IPS-NIHi7 (cell line): ENCODE measurements at regions not wholly inside any gene's neighbourhood (a gene's known extent, or its start where the extent isn't known, plus 50 kb on each side); places are given as distances from the start of the nearest gene placed in this dataset.
"Not testable (repeated sequence)": the region's sequence is repeated elsewhere in the genome, so short reads cannot be mapped to it uniquely, and the experiment has no call there.

Experiments
- DNase-seq: peaks from one replicate; pipeline ENCODE4 v3.0.0; 2012; ENCODE audit warnings: mixed read lengths; ENCODE audit errors: extremely low spot score

DNA sequence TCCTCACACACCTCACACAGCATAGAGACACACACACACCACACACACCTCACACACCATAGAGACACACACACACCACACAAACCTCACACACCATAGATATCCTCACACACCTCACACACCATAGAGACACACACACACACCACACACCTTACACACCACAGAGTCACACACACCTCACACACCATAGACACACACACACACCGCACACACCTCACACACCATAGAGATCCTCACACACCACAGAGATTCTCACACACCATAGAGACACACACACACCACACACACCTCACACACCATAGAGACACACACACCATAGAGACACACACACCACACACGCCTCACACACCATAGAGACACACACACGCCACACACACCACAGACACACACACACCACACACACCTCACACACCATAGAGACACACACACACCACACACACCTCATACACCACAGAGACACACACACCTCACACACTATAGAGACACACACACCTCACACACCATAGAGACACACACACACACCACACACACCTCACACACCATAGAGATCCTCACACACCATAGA lies 270.6 kb downstream of the CYRIA start:
- no peak for DNase-seq

DNA sequence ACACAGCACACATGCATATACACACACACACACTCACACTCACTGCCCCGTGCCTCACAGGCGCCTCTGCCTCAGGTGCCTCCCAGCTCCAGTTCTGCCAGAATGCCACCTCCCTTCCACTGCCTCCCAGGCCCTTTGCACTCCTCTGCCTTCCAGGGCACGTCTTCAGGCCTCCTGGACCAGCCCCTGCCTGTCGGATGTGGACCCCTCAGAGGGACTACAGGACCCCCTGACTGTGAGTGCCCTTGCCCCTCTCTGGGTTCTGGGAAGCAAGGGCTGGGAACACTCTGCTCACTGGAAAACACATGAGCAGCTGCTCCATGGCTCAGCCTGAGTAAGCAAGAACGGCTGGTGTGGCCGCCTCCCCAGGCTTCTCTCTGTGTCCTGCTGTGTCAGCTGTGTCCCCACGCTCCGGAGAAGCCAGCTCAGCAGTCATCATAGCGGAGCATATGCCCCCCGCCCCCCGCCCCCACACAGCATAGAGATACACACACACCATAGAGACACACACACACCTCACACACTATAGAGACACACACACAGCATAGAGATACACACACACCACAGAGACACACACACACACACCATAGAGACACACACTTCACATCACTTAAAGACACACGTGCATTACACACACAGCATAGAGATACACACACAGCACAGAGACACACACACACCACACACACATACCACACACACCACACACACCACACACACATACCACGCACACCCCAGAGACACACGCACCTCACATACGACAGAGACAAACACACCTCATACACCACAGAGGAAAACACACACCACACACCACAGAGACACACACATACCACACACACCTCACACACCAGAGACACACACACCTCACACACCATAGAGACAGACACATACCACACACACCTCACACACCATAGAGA lies 271.3 kb downstream of the CYRIA start:
- DNase-seq = no peak

DNA sequence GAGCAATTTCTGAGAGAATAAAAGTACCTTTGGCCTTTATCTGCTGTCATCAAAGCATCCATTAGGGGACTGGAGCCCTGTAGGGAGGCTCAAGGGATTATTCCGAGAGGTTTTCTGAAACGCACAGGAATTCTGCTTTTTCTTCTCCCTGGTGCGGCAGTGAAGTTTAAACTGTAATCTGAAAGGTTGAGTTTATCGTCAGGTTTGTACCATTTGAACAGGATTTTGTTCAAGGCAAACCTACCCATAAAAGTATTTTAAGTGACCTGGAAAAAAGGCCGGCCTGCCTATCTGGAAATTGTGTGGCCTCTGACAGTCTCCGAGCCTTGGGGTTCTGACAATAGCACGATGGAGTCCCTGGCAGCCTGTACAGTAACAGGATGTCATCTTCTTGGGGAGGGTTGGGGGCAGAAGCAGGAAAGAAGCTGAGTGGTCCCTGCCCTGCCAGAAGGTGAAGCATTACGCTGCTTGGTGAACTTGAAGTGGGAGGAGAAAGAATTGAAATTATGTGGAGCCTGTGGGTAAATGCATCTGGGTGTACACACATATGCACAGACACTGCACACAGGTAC lies 272.0 kb downstream of the CYRIA start:
- DNase-seq = no peak

DNA sequence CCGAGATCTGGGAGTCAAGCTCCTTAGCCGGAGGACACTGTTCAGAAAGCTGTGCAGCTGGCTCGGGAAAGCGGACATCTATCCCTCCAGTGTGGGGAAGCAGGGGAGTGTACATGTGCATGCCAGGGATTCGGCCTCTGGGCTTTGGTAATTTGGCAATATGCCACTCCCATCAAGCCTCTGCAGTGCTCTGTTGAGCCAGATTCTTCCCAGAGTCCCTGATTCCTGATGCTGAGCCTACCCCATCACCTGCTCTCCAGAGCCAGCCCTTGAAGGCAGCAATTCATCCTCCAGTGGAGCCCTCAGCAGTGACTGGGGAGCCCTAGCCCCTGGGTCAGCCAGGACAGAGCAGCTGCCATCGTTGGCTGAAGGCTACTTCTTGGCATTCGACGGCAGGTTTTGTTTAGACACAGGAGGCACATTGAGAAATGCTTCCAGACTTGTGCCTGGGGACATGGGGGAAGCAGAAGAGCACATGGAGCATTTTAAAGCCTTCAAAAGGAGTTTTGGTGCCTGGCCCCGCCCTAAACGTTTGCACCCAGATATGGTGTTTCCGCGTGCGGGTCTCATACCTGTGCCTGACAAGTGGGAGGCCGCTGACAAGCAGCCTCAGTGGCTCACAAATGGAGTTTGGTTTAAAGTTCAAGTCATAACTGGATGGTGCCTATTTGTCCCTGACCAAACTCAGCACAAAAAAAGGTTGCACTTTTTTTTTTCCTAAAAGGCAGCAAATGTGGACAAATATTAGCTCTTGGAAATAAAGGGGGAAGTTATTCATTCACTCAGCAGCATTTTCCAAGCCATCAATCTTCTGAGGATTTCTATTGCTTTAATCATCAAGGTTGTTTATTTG lies 272.8 kb downstream of the CYRIA start:
- no peak for DNase-seq

DNA sequence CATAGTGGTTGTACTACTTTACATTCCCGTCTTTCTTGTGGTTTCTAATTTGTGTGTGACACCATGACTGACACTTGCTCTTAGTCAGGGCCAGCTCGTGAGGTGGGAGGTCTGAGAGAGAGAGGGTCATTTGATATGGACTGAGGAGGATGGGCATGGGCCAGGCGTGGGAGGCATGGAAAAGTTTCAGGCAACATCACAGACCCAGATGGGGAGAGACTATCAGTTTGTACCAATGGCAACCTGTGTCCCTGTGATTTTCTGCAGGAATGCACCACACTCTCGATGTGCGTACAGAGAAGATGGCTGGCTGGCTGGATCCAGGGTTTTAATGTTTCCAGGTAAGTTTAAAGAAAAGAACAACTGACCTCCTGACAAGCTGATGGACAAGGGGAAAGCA lies 273.6 kb downstream of the CYRIA start:
- DNase-seq = no peak

DNA sequence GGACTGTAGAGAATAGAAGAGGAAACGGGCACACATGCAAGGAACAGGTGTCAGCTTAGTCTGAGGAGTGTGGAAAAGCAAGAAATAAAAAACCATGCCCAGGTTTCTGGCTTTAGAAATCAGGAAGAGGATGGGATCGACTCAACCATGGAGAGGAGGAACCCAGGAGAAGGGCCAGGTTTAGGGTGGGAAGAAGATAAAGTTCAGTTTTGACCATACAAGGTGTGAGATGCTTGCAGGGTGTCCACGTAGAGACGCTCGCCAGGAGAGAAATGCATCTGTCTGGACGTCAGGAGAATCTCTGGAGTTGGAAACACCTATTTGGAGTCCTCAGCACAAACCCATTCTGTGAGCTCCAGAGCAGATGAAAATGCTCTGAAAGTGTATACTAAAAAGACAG lies 275.1 kb downstream of the CYRIA start:
- DNase-seq = no peak

DNA sequence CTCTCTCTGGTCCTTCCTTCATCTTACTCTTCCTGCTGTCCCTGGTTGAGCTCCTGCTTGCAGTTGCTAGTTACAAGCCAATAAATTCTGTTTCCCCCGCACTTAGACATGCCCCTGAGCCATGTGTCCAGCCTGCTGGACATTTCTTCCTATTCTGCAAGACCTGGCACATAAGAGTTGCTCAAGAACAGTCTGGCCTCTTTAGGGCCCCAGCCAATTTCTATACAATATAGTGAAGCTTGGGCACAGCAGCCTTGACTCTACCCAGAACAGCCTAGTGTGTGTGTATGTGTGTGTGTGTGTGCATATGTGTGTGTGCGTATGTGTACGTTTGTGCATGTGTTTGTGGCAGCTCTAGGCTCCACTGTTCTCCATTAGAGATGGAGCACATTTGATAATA lies 276.0 kb downstream of the CYRIA start:
- DNase-seq = no peak

DNA sequence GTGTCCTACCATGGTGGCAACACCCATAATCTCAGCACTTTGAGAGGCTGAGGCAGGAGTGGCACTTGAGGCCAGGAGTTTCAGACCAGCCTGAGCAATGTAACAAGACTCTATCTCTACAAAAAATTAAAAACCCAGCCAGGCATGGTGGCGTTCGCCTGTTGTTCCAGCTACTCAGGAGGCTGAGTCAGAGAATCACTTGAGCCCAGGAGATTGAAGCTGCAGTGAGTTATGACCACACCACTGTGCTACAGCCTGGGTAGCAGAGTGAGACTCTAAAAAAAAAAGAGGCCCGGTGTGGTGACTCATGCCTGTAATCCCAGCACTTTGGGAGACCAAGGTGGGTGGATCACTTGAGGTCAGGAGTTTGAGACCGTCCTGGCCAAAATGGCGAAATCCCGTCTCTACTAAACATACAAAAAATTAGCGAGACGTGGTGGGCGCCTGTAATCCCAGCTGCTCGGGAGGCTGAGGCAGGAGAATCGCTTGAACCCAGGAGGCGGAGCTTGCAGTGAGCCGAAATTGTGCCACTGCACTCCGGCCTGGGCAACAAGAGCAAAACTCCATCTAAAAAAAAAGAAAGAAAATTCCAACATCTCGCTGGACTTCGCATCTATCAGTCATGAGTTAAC lies 277.3 kb downstream of the CYRIA start:
- not testable (repeated sequence) for DNase-seq

DNA sequence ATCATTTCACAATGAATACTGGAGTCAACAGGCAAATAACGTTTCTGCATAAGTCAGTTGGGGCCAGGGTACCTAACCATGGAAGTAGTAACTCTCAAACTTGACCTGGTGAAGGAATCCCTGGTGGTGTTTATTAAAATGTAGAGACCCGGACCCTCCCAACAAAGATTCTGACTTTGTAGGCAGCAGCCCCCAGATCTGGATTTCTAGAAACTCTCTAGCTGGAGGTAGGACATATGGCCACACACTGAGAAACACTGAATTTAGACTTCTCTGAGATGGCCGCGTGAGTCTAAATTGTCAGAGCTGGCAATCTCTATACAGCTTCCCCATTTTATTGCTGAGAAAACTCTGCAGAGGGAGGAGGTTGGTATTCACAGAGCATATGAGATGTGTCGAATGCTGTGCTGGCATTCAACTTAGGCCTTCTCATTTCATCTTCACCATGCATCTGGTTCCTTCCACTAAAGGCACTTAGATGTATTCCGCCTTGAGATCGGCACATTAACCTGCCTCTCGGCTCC lies 278.1 kb downstream of the CYRIA start:
- no peak for DNase-seq

DNA sequence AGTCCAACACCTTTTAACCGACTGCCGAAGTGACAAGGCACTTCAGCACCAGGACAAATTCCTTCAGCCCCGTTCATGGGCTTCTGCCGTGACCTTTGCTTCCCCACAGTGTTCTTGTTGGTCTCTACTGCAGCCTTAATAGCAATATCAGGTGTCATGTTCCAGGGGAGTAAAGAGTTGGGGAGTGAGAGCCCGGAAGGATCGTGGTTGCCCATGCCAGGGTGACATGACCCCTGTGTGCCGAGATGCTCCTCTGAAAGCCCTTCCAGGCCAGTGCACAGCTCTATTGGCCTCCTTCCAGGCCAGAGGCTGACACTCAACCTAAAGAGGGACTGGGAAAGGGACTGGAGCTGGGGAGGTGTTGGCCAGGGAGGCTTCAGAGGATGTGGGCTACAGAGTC lies 279.2 kb downstream of the CYRIA start:
- DNase-seq = no peak

DNA sequence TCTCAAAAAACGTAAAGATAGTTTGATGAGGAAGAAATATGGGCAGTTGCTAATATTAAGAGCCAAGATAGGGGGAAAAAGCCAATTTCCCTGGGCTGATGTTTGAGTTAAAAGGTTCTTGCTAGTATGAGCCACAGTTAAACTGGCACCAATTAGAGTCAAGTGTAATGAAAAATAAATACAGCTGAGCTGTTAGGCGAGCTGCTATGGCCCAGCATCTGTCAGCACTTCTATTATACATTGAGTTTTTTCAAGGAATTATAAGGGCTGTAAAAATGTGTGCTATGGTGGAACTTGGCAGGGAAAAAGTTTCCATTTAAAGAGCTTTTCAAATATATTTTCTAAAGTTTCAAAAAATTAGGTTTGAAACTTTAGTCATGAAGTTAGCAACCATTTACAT lies 279.6 kb downstream of the CYRIA start:
- no peak for DNase-seq

DNA sequence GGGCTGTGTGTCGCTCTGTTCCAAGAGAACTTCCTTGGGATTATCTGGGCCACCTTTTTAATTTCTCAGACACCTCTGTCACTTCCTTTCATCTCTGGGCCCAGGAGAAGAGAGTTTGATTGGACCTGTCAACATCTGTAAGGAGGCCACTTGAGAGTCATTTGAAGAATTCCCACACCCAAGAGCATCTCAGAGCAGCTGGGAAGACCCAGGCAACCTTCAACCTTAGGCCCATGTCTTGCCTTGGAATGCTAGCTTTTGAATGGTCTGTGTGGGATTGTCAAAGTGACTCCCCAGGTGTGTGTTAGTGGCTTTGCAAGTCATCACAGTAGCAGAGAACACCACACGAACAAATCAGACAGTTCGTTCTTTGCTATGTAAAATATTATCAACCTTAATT lies 280.3 kb downstream of the CYRIA start:
- no peak for DNase-seq

DNA sequence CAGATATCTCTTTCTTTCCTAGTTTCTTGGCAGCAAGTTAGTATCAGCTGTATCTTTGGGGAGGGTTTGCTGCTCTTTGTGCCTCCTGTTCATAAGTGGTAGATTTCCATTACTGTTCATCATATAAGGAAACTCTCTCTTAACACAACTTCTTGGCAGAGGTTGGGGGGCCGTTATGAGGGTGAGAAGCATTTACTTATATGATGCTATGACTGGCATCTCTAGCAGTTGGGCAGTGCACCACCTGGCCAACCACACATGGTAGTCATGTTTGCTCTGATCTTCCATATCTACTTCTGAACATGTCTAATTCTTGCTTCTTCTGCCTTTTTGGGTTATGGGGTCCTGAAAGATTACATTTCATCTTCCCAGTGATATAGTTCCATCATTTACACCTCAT lies 282.2 kb downstream of the CYRIA start:
- no peak for DNase-seq

DNA sequence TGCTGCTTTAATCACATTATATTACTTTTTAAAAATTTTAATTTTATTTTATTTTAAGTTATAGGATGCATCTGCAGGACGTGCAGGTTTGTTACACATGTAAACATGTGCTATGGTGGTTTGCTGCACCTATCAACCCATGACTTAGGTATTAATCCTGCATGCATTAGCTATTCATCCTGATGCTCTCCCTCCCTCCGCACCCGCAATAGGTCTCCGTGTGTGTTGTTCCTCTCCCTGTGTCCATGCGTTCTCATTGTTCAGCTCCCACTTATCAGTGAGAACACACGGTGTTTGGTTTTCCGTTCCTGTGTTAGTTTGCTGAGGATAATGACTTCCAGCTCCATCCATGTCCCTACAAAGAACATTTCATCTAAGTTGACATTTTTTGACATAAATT lies 283.2 kb downstream of the CYRIA start:
- no peak for DNase-seq

DNA sequence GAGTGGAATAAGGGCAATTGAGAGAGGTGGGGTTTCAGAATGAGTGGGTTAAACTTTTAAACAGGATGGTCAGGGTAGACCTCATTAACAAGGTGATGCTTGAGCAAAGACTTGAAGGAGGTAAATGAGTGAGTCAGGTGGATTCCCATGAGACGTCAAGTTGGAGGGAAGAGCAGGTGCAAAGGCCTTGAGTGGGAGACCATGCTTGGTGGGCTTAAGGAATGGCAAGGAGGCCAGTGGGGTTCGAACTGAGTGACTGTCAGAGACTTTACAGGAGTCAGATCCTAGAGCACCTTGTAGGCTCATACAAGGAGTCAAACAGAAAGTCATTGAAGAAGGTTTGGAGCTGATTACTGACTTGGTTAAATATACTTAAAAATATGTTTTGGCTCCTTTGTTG lies 284.1 kb downstream of the CYRIA start:
- DNase-seq = no peak

DNA sequence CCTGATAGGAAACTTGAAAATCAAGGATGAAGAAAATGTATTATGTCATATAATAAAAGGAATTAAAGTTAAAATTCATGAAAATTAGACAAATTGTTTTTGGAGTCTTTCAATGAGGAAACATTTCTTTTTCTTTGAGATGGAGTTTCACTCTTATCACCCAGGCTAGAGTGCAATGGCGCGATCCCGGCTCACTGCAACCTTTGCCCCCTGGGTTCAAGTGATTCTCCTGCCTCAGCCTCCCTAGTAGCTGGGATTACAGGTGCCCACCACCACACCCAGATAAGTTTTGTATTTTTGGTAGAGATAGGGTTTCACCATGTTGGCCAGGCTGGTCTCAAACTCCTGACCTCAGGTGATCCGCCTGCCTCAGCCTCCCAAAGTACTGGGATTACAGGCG lies 285.7 kb downstream of the CYRIA start:
- not testable (repeated sequence) for DNase-seq

DNA sequence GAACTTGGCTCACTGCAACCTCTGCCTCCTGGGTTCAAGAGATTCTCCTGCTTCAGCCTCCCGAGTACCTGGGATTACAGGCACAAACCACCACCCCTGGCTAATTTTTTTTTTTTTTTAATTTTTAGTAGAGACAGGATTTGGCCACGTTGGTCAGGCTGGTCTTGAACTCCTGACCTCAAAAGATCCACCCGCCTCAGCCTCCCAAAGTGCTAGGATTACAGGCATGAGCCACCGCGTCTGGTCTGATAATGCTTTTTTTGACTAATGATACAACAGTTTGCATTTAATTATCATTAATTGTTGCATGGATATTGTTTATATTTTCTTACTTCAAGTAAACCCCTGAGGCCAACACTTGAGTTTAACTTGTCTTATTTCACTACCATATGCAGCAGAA lies 286.6 kb downstream of the CYRIA start:
- not testable (repeated sequence) for DNase-seq

DNA sequence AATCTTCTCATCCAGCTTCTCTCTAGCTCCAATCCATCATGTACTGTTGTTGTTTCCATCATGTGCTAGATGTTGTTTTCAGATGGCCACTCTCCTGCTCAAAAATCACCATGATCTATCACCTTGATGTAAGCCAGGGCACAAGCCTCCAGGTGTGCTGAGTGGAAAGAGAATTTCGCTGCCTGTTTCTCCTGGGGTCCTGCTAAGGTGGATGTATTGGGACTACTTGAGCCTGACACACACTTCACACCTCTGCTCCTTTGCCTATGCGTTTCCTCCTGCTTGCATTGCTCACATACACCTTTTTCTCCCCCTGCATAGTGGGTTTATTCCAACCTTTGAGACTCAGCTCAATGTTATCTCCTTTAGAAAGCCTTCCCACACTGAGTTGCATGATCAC lies 287.6 kb downstream of the CYRIA start:
- no peak for DNase-seq

DNA sequence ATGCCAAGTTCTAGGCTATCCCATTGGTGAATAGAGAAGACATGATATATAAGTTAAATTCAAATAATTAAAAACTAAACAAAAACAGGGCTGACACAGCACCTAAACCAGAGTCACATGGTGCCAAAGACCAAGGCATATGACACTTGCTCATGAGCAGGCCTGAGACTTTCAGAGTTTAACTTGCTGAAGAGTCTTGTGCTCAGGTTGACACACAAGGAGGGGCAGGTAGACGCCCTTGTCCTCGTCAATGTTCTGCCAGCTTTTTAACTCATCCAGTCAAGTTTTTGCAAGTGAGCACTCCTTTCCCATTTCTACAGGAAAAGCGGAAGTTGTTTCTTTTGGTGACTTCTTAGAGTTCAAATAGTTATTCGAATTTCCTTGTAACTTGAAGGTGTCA lies 289.7 kb downstream of the CYRIA start:
- DNase-seq = no peak

DNA sequence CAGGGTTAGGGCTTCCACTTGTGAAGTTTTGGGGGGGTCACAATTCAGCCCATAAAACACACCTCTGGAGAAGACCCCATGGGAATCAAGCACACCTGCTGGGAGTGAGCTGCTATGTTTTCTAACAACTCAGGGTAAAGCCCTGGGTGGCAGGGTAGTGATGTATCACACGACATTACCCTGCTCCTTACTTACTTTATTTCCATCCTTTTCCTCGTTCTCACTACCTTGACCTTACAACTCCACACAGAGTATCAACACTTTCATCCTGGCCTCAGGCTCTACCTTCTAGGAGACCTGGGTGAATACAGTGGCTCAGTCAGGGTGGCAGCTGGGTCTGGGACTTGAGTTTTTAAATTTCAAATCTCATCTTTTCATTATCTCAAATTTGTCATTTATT lies 290.3 kb downstream of the CYRIA start:
- no peak for DNase-seq

DNA sequence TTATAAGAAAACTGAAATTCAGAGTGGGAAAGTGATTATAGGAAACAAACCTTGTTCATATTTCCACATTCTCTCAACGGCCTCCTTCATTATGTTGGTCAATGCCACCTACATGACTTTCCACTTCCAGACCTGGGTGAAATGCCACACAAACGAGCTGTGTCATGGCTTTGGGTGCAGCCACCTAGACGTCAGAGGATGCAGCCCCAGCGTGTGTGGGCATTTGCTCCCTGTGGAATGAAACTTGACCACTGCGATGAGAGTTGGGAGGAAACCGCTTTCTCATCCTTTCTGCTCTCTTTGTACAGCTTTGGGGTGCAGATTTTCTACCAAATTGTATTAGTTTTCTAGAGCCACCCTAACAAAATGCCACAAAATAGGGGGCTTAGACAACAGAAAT lies 291.0 kb downstream of the CYRIA start:
- DNase-seq = no peak

DNA sequence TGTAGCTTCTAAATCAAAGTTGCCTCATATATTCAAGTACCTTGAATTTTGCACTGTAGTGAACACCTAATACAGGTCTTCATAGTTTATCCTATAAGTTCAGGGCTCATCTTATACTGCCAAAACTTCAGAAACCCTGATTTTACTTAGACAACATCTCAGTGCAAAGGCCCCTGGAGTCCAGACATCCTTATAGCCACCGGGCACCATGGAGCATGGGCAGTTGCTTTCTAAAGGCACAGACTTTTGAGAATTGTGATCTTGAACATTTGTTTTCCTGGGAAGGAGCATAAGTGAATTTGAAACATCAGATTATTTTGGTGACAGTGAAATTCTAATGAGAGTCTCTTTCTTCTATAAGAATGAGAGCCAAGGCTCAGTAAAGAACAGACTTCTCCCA lies 292.3 kb downstream of the CYRIA start:
- no peak for DNase-seq
